ENCODE measurements at regions not wholly inside any gene's neighbourhood (a gene's known extent, or its start where the extent isn't known, plus 50 kb on each side); places are given as distances from the start of the nearest gene placed in this dataset.

GRCh38 chr22:22080270-22080669 lies 97.7 kb upstream of the TOP3B start:
- H3K9me3 ChIP-seq (ENCODE audit: control insufficient read depth, low read length) = no peaks in the 10 kb centered on the region
- no peaks in the 10 kb centered on the region for H3K36me3 ChIP-seq (ENCODE audit: control insufficient read depth, insufficient read depth, low read length)
- H3K4me3 ChIP-seq (ENCODE audit: insufficient read depth, low read depth, low read length, poor library complexity, severe bottlenecking) = no peak overlapping the region
- no peaks in the 10 kb centered on the region for H3K4me1 ChIP-seq (ENCODE audit: control insufficient read depth, insufficient read depth, low read length, poor library complexity, severe bottlenecking)
- H3K27me3 ChIP-seq (replicated peaks; ENCODE audit: control insufficient read depth, insufficient read depth, low read length, poor library complexity, severe bottlenecking) = peaks cover 10% of the 10 kb centered on the region
- no peak for DNase-seq
- H3K27ac ChIP-seq (ENCODE audit: insufficient read depth, low read length, poor library complexity, severe bottlenecking) = no peak overlapping the region

- Histone ChIP-seq H3K27ac (ENCODE audit: insufficient read depth, low read length, poor library complexity, severe bottlenecking) (no peak overlapping the region), H3K36me3 (ENCODE audit: control insufficient read depth, insufficient read depth, low read length) (no peaks in the 10 kb centered on the region), H3K9me3 (ENCODE audit: control insufficient read depth, low read length) (no peaks in the 10 kb centered on the region), H3K4me3 (ENCODE audit: insufficient read depth, low read depth, low read length, poor library complexity, severe bottlenecking) (no peak overlapping the region), H3K4me1 (ENCODE audit: control insufficient read depth, insufficient read depth, low read length, poor library complexity, severe bottlenecking) (no peaks in the 10 kb centered on the region), H3K27me3 (replicated peaks; ENCODE audit: control insufficient read depth, insufficient read depth, low read length, poor library complexity, severe bottlenecking) (peaks cover 10% of the 10 kb centered on the region)
- DNase-seq = no peak
Observed at GRCh38 chr22:22079404-22080148, 97.0 kb upstream of the TOP3B start.

GRCh38 chr22:22078329-22078728 lies 95.7 kb upstream of the TOP3B start:
- no peaks in the 10 kb centered on the region for H3K4me1 ChIP-seq (ENCODE audit: control insufficient read depth, insufficient read depth, low read length, poor library complexity, severe bottlenecking)
- no peak overlapping the region for H3K4me3 ChIP-seq (ENCODE audit: insufficient read depth, low read depth, low read length, poor library complexity, severe bottlenecking)
- no peak for DNase-seq
- no peaks in the 10 kb centered on the region for H3K9me3 ChIP-seq (ENCODE audit: control insufficient read depth, low read length)
- H3K27ac ChIP-seq (ENCODE audit: insufficient read depth, low read length, poor library complexity, severe bottlenecking) = no peak overlapping the region
- H3K27me3 ChIP-seq (replicated peaks; ENCODE audit: control insufficient read depth, insufficient read depth, low read length, poor library complexity, severe bottlenecking) = peaks cover 10% of the 10 kb centered on the region
- H3K36me3 ChIP-seq (ENCODE audit: control insufficient read depth, insufficient read depth, low read length) = no peaks in the 10 kb centered on the region

- peaks cover 6% of the 10 kb centered on the region for H3K27me3 ChIP-seq (replicated peaks; ENCODE audit: control insufficient read depth, insufficient read depth, low read length, poor library complexity, severe bottlenecking)
- no peaks in the 10 kb centered on the region for H3K9me3 ChIP-seq (ENCODE audit: control insufficient read depth, low read length)
- H3K36me3 ChIP-seq (ENCODE audit: control insufficient read depth, insufficient read depth, low read length) = no peaks in the 10 kb centered on the region
- H3K27ac ChIP-seq (ENCODE audit: insufficient read depth, low read length, poor library complexity, severe bottlenecking) = no peak overlapping the region
- H3K4me3 ChIP-seq (ENCODE audit: insufficient read depth, low read depth, low read length, poor library complexity, severe bottlenecking) = no peak overlapping the region
- no peak for DNase-seq
- no peaks in the 10 kb centered on the region for H3K4me1 ChIP-seq (ENCODE audit: control insufficient read depth, insufficient read depth, low read length, poor library complexity, severe bottlenecking)
Observed at GRCh38 chr22:22076932-22077703, 94.5 kb upstream of the TOP3B start.

- no peak for DNase-seq
- H3K27me3 ChIP-seq (replicated peaks; ENCODE audit: control insufficient read depth, insufficient read depth, low read length, poor library complexity, severe bottlenecking) = peaks cover 4% of the 10 kb centered on the region
- no peaks in the 10 kb centered on the region for H3K4me1 ChIP-seq (ENCODE audit: control insufficient read depth, insufficient read depth, low read length, poor library complexity, severe bottlenecking)
- no peaks in the 10 kb centered on the region for H3K36me3 ChIP-seq (ENCODE audit: control insufficient read depth, insufficient read depth, low read length)
- H3K4me3 ChIP-seq (ENCODE audit: insufficient read depth, low read depth, low read length, poor library complexity, severe bottlenecking) = no peak overlapping the region
- H3K9me3 ChIP-seq (ENCODE audit: control insufficient read depth, low read length) = no peaks in the 10 kb centered on the region
- no peak overlapping the region for H3K27ac ChIP-seq (ENCODE audit: insufficient read depth, low read length, poor library complexity, severe bottlenecking)
Observed at GRCh38 chr22:22076361-22076760, 93.8 kb upstream of the TOP3B start.

- H3K4me1 ChIP-seq (ENCODE audit: control insufficient read depth, insufficient read depth, low read length, poor library complexity, severe bottlenecking) = no peaks in the 10 kb centered on the region
- no peak overlapping the region for H3K4me3 ChIP-seq (ENCODE audit: insufficient read depth, low read depth, low read length, poor library complexity, severe bottlenecking)
- H3K27ac ChIP-seq (ENCODE audit: insufficient read depth, low read length, poor library complexity, severe bottlenecking) = no peak overlapping the region
- H3K9me3 ChIP-seq (ENCODE audit: control insufficient read depth, low read length) = no peaks in the 10 kb centered on the region
- H3K27me3 ChIP-seq (replicated peaks; ENCODE audit: control insufficient read depth, insufficient read depth, low read length, poor library complexity, severe bottlenecking) = peaks cover 4% of the 10 kb centered on the region
- H3K36me3 ChIP-seq (ENCODE audit: control insufficient read depth, insufficient read depth, low read length) = no peaks in the 10 kb centered on the region
- no peak for DNase-seq
Observed at GRCh38 chr22:22075382-22076163, 93.0 kb upstream of the TOP3B start.

GRCh38 chr22:22074634-22075381 lies 92.2 kb upstream of the TOP3B start:
- no peaks in the 10 kb centered on the region for H3K4me1 ChIP-seq (ENCODE audit: control insufficient read depth, insufficient read depth, low read length, poor library complexity, severe bottlenecking)
- no peaks in the 10 kb centered on the region for H3K36me3 ChIP-seq (ENCODE audit: control insufficient read depth, insufficient read depth, low read length)
- H3K27me3 ChIP-seq (replicated peaks; ENCODE audit: control insufficient read depth, insufficient read depth, low read length, poor library complexity, severe bottlenecking) = peaks cover 4% of the 10 kb centered on the region
- no peak overlapping the region for H3K4me3 ChIP-seq (ENCODE audit: insufficient read depth, low read depth, low read length, poor library complexity, severe bottlenecking)
- H3K9me3 ChIP-seq (ENCODE audit: control insufficient read depth, low read length) = no peaks in the 10 kb centered on the region
- DNase-seq = no peak
- no peak overlapping the region for H3K27ac ChIP-seq (ENCODE audit: insufficient read depth, low read length, poor library complexity, severe bottlenecking)

GRCh38 chr22:22073769-22074561 lies 91.4 kb upstream of the TOP3B start:
- Histone ChIP-seq H3K9me3 (ENCODE audit: control insufficient read depth, low read length) (no peaks in the 10 kb centered on the region), H3K27me3 (replicated peaks; ENCODE audit: control insufficient read depth, insufficient read depth, low read length, poor library complexity, severe bottlenecking) (peaks cover 4% of the 10 kb centered on the region), H3K27ac (ENCODE audit: insufficient read depth, low read length, poor library complexity, severe bottlenecking) (no peak overlapping the region), H3K4me1 (ENCODE audit: control insufficient read depth, insufficient read depth, low read length, poor library complexity, severe bottlenecking) (no peaks in the 10 kb centered on the region), H3K4me3 (ENCODE audit: insufficient read depth, low read depth, low read length, poor library complexity, severe bottlenecking) (no peak overlapping the region), H3K36me3 (ENCODE audit: control insufficient read depth, insufficient read depth, low read length) (no peaks in the 10 kb centered on the region)
- no peak for DNase-seq

- Histone ChIP-seq H3K27me3 (replicated peaks; ENCODE audit: control insufficient read depth, insufficient read depth, low read length, poor library complexity, severe bottlenecking) (peaks cover 4% of the 10 kb centered on the region), H3K4me1 (ENCODE audit: control insufficient read depth, insufficient read depth, low read length, poor library complexity, severe bottlenecking) (no peaks in the 10 kb centered on the region), H3K4me3 (ENCODE audit: insufficient read depth, low read depth, low read length, poor library complexity, severe bottlenecking) (no peak overlapping the region), H3K9me3 (ENCODE audit: control insufficient read depth, low read length) (no peaks in the 10 kb centered on the region), H3K36me3 (ENCODE audit: control insufficient read depth, insufficient read depth, low read length) (no peaks in the 10 kb centered on the region), H3K27ac (ENCODE audit: insufficient read depth, low read length, poor library complexity, severe bottlenecking) (no peak overlapping the region)
- no peak for DNase-seq
Observed at GRCh38 chr22:22072169-22072836, 89.7 kb upstream of the TOP3B start.

Data from effector memory CD4-positive, alpha-beta T cell (primary cell).